Fibroblast of lung (primary cell): ENCODE measurements at regions not wholly inside any gene's neighbourhood (a gene's known extent, or its start where the extent isn't known, plus 50 kb on each side); places are given as distances from the start of the nearest gene placed in this dataset.

Experiments
- DNase-seq, 2 donors: peaks; one replicate each; pipeline versions ENCODE4 v3.0.0 to v3.0.0-alpha.2; 2010; ENCODE audit warnings: low read depth in 2 of 2
- H2AFZ ChIP-seq: 2 replicates; pipeline ENCODE4 v1.5.1; 2012; ENCODE audit warnings: low read length, control low read depth, inconsistent platforms
- H3K27ac ChIP-seq: 2 replicates; pipeline ENCODE4 v1.5.1; 2011; ENCODE audit warnings: low read length, control low read depth; ENCODE audit not compliant: insufficient read depth
- H3K27me3 ChIP-seq: 2 replicates; pipeline ENCODE4 v1.5.1; 2011; ENCODE audit warnings: mild to moderate bottlenecking, low read length; ENCODE audit not compliant: control insufficient read depth, insufficient read depth
- H3K36me3 ChIP-seq: 2 replicates; pipeline ENCODE4 v1.5.1; 2011; ENCODE audit warnings: low read length; ENCODE audit not compliant: control insufficient read depth, insufficient read depth
- H3K4me1 ChIP-seq: 2 replicates; pipeline ENCODE4 v1.5.1; 2011; ENCODE audit warnings: low read length; ENCODE audit not compliant: control insufficient read depth, insufficient read depth; ENCODE audit errors: extremely low read depth
- H3K4me2 ChIP-seq: 2 replicates; pipeline ENCODE4 v1.5.1; 2011; ENCODE audit warnings: low read length, control low read depth; ENCODE audit not compliant: insufficient read depth; ENCODE audit errors: extremely low read depth
- H3K4me3 ChIP-seq, 4 experiments: fragments of 200-600 bp in 1 of 4; sonication (generic) in 1 of 4; replicated peaks in 1 of 4; 2 replicates each; pipeline ENCODE4 v1.5.1; 2011 to 2016; ENCODE audit warnings: low read length in 4 of 4, low read depth in 3 of 4, mild to moderate bottlenecking in 3 of 4, control low read depth in 2 of 4, inconsistent platforms in 1 of 4, mixed read lengths in 1 of 4; ENCODE audit not compliant: insufficient read depth in 1 of 4; ENCODE audit errors: control extremely low read depth in 1 of 4
- H3K79me2 ChIP-seq: 2 replicates; pipeline ENCODE4 v1.5.1; 2012; ENCODE audit warnings: mild to moderate bottlenecking, low read length, inconsistent platforms; ENCODE audit not compliant: control insufficient read depth, insufficient read depth
- H3K9ac ChIP-seq: 2 replicates; pipeline ENCODE4 v1.5.1; 2011; ENCODE audit warnings: mild to moderate bottlenecking, low read length, control low read depth; ENCODE audit not compliant: insufficient read depth
- H3K9me3 ChIP-seq: 2 replicates; pipeline ENCODE4 v1.5.1; 2012; ENCODE audit warnings: low read depth, low read length; ENCODE audit not compliant: control insufficient read depth, insufficient read depth
- H4K20me1 ChIP-seq: 2 replicates; pipeline ENCODE4 v1.5.1; 2011; ENCODE audit warnings: low read length; ENCODE audit not compliant: control insufficient read depth, insufficient read depth; ENCODE audit errors: extremely low read depth
- CTCF ChIP-seq, 2 donors: IDR thresholded peaks in 1 of 2; conservative IDR thresholded peaks in 1 of 2; 1 replicate in 1 of 2; 2 replicates in 1 of 2; pipeline ENCODE4 v1.5.1; 2011 to 2012; ENCODE audit warnings: low read length in 2 of 2, control low read depth in 1 of 2, inconsistent platforms in 1 of 2, low read depth in 1 of 2, mild to moderate bottlenecking in 1 of 2
- EZH2 ChIP-seq: IDR thresholded peaks from 2 replicates; pipeline ENCODE4 v1.5.1; 2012; ENCODE audit warnings: low read length, control low read depth, mild to moderate bottlenecking; ENCODE audit errors: missing control alignments

- no peaks in the 10 kb centered on the region for H3K27me3 ChIP-seq
- H3K79me2 ChIP-seq = no peaks in the 10 kb centered on the region
- peaks cover 4% of the 10 kb centered on the region for H3K4me1 ChIP-seq
- H3K27ac ChIP-seq = no peak overlapping the region
- DNase-seq = no peak
- no peak overlapping the region for H2AFZ ChIP-seq
- no peak overlapping the region for H3K9ac ChIP-seq
- H3K36me3 ChIP-seq = no peaks in the 10 kb centered on the region
- no peak overlapping the region for H3K4me3 ChIP-seq
- no peaks in the 10 kb centered on the region for H3K9me3 ChIP-seq
- H3K4me2 ChIP-seq = no peak overlapping the region
- TF ChIP-seq EZH2 (no peak), CTCF (conservative IDR thresholded peaks at IDR 0.05 in 1 of 2, IDR thresholded peaks at IDR 0.05 in 1 of 2; ENCODE audit: low read depth in 1 of 2, low read length in 2 of 2) (no peak)
- no peaks in the 10 kb centered on the region for H4K20me1 ChIP-seq
Observed at GRCh38 chr12:68403711-68404110, 71.5 kb upstream of the MDM1 start.

GRCh38 chr12:68405343-68405781, 73.2 kb upstream of the MDM1 start:
- TF ChIP-seq EZH2 (no peak), CTCF (conservative IDR thresholded peaks at IDR 0.05 in 1 of 2, IDR thresholded peaks at IDR 0.05 in 1 of 2; ENCODE audit: low read depth in 1 of 2, low read length in 2 of 2) (no peak)
- Histone ChIP-seq H3K36me3 (no peaks in the 10 kb centered on the region), H3K27me3 (no peaks in the 10 kb centered on the region), H3K4me3 (no peak overlapping the region), H3K4me1 (peaks cover 4% of the 10 kb centered on the region), H3K9me3 (no peaks in the 10 kb centered on the region), H4K20me1 (no peaks in the 10 kb centered on the region), H3K79me2 (no peaks in the 10 kb centered on the region), H3K4me2 (no peak overlapping the region), H3K9ac (no peak overlapping the region), H2AFZ (no peak overlapping the region), H3K27ac (no peak overlapping the region)
- peak in 1 of 2 donors; percentile 30 for DNase-seq

- Histone ChIP-seq H3K27ac (no peak overlapping the region), H4K20me1 (no peaks in the 10 kb centered on the region), H3K79me2 (no peaks in the 10 kb centered on the region), H3K9me3 (no peaks in the 10 kb centered on the region), H2AFZ (peak overlapping the region; percentile 73), H3K27me3 (no peaks in the 10 kb centered on the region), H3K9ac (no peak overlapping the region), H3K4me2 (peak overlapping the region; percentile 68), H3K4me3 (no peak overlapping the region), H3K36me3 (no peaks in the 10 kb centered on the region), H3K4me1 (peaks cover 4% of the 10 kb centered on the region)
- peak; percentile 84 to 95 for DNase-seq
- TF ChIP-seq EZH2 (no peak), CTCF (conservative IDR thresholded peaks at IDR 0.05 in 1 of 2, IDR thresholded peaks at IDR 0.05 in 1 of 2; ENCODE audit: low read depth in 1 of 2, low read length in 2 of 2) (peak; percentile 46 to 62)
Observed at GRCh38 chr12:68406134-68406576, 74.0 kb upstream of the MDM1 start.
